Endothelial cell (in vitro differentiated cells): ENCODE measurements at regions not wholly inside any gene's neighbourhood (a gene's known extent, or its start where the extent isn't known, plus 50 kb on each side); places are given as distances from the start of the nearest gene placed in this dataset.

ENCODE experiments used
- DNase-seq: peaks from one replicate; pipeline ENCODE4 v3.0.0; 2021; ENCODE audit warnings: low spot score
- H3K27ac Mint-ChIP-seq: one replicate; pipeline ENCODE4 v1.8.0; 2021; ENCODE audit warnings: mixed read lengths, inconsistent platforms; ENCODE audit not compliant: unreplicated experiment
- H3K27me3 Mint-ChIP-seq: one replicate; pipeline ENCODE4 v1.8.0; 2021; ENCODE audit warnings: mild to moderate bottlenecking, moderate library complexity, mixed read lengths, inconsistent platforms; ENCODE audit not compliant: unreplicated experiment
- H3K36me3 Mint-ChIP-seq: one replicate; pipeline ENCODE4 v1.8.0; 2021; ENCODE audit warnings: mild to moderate bottlenecking, low read depth, mixed read lengths, inconsistent platforms; ENCODE audit not compliant: unreplicated experiment
- H3K4me1 Mint-ChIP-seq: one replicate; pipeline ENCODE4 v1.8.0; 2021; ENCODE audit warnings: mild to moderate bottlenecking, mixed read lengths, inconsistent platforms; ENCODE audit not compliant: unreplicated experiment
- H3K4me3 Mint-ChIP-seq: one replicate; pipeline ENCODE4 v1.8.0; 2021; ENCODE audit warnings: mild to moderate bottlenecking, mixed read lengths, inconsistent platforms; ENCODE audit not compliant: unreplicated experiment
- H3K9me3 Mint-ChIP-seq: one replicate; pipeline ENCODE4 v1.8.0; 2021; ENCODE audit warnings: mixed read lengths, inconsistent platforms; ENCODE audit not compliant: unreplicated experiment
- CTCF ChIP-seq: fragments of 200-600 bp; sonication (generic); IDR thresholded peaks from one replicate; pipeline ENCODE4 v1.5.0; 2021; ENCODE audit warnings: antibody characterized with exemption; ENCODE audit not compliant: unreplicated experiment

- peak; percentile 73 for DNase-seq
- Mint-ChIP-seq H3K36me3 (no peaks in the 10 kb centered on the region), H3K4me3 (peak overlapping the region; percentile 15), H3K4me1 (peaks cover 18% of the 10 kb centered on the region), H3K27ac (peak overlapping the region; percentile 83), H3K27me3 (no peaks in the 10 kb centered on the region), H3K9me3 (no peaks in the 10 kb centered on the region)
- peak; percentile 54 for TF ChIP-seq CTCF
Observed at GRCh38 chr20:4613718-4614620, 72.3 kb upstream of the PRNP start.

- Mint-ChIP-seq H3K36me3 (no peaks in the 10 kb centered on the region), H3K4me3 (peak overlapping the region; percentile 15), H3K27me3 (peaks cover 1% of the 10 kb centered on the region), H3K9me3 (no peaks in the 10 kb centered on the region), H3K4me1 (peaks cover 20% of the 10 kb centered on the region), H3K27ac (peak overlapping the region; percentile 61)
- no peak for TF ChIP-seq CTCF
- DNase-seq, result no peak
Observed at GRCh38 chr20:4613184-4613583, 73.1 kb upstream of the PRNP start.

GRCh38 chr20:4610871-4611270 lies 75.4 kb upstream of the PRNP start:
- H3K4me1 Mint-ChIP-seq, result peaks cover 20% of the 10 kb centered on the region
- no peaks in the 10 kb centered on the region for H3K36me3 Mint-ChIP-seq
- H3K9me3 Mint-ChIP-seq, result no peaks in the 10 kb centered on the region
- no peak for DNase-seq
- no peak overlapping the region for H3K27ac Mint-ChIP-seq
- H3K27me3 Mint-ChIP-seq, result peaks cover 1% of the 10 kb centered on the region
- no peak overlapping the region for H3K4me3 Mint-ChIP-seq
- TF ChIP-seq CTCF, result no peak

GRCh38 chr20:4609511-4609910 lies 76.7 kb upstream of the PRNP start:
- peaks cover 1% of the 10 kb centered on the region for H3K27me3 Mint-ChIP-seq
- H3K27ac Mint-ChIP-seq, result no peak overlapping the region
- no peak for TF ChIP-seq CTCF
- H3K36me3 Mint-ChIP-seq, result no peaks in the 10 kb centered on the region
- H3K4me1 Mint-ChIP-seq, result peaks cover 16% of the 10 kb centered on the region
- no peaks in the 10 kb centered on the region for H3K9me3 Mint-ChIP-seq
- DNase-seq, result no peak
- no peak overlapping the region for H3K4me3 Mint-ChIP-seq

GRCh38 chr20:4608861-4609260 lies 77.4 kb upstream of the PRNP start:
- peaks cover 10% of the 10 kb centered on the region for H3K4me1 Mint-ChIP-seq
- TF ChIP-seq CTCF, result no peak
- no peak overlapping the region for H3K27ac Mint-ChIP-seq
- no peaks in the 10 kb centered on the region for H3K36me3 Mint-ChIP-seq
- no peak for DNase-seq
- no peaks in the 10 kb centered on the region for H3K9me3 Mint-ChIP-seq
- peaks cover 1% of the 10 kb centered on the region for H3K27me3 Mint-ChIP-seq
- H3K4me3 Mint-ChIP-seq, result no peak overlapping the region
